Fibroblast of skin of left quadriceps (primary cell): ENCODE measurements at regions not wholly inside any gene's neighbourhood (a gene's known extent, or its start where the extent isn't known, plus 50 kb on each side); places are given as distances from the start of the nearest gene placed in this dataset.

Source experiments
- DNase-seq, 2 experiments: peaks; one replicate each; pipeline ENCODE4 v3.0.0-alpha.2; 2013; ENCODE audit warnings: low read depth in 2 of 2

GRCh38 chr4:100804576-100805360 lies 286.9 kb upstream of the EMCN start:
- no peak for DNase-seq

DNA sequence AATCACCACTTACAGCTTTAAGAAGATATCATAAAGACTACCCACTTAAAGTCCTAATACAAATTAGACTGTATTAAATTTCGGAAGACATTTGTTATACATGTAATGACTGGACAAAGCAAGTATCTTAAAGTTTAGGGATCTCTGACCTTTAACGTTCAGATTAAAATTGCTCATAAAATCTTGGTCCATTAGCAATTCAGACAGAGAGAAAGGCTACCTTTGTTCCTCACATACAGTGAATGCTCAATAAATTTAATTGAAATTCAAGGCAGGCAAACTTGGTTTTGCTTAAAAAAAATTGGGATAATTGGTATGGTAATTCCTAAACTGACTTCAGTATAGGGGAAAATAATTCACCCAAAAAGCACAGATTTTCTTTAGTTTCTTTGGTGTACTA lies 285.9 kb upstream of the EMCN start:
- no peak for DNase-seq

DNA sequence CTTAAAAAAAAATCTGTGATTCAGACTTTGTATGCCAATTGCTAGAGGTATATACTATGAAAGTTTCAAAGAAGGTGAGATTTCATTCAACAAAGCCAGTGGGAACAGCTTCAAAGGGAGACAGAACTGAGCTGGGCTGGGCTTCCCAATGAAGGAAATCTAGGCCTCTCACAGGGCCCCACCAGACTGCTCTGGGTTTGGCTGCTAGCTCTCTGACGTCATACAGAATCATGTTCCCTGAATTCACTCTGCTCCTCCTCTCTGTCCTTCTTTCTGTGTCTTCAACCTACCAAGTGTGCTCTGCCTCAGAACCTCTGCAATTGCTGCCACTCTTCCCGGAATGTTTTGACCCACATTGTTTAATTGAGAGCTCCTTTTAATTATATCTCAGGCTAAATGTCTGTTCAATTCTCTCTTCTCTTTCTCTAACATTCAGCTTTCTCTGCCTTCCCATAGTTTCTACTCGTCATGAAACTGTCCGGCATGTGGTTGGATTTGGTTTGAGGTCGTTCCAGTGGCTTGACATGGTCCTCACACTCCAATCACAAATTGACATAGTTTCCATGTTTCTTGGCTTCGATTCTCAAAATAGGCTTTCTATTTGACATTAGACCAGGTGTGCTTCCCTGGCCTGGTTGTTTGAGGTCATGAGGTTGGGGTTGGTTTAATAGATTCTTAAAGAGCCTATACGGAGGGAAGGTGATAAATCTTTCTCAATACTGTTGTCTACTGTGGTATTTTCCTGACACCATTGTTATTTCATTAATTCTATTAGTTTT lies 282.1 kb upstream of the EMCN start:
- no peak for DNase-seq

- no peak for DNase-seq
Observed at GRCh38 chr4:100797791-100798190, 280.0 kb upstream of the EMCN start.

GRCh38 chr4:100797356-100797755 lies 279.5 kb upstream of the EMCN start:
- DNase-seq, result no peak

- DNase-seq, result no peak
Observed at GRCh38 chr4:100796332-100796731, 278.5 kb upstream of the EMCN start.

- no peak for DNase-seq
Observed at GRCh38 chr4:100795581-100795980, 277.8 kb upstream of the EMCN start.

DNA sequence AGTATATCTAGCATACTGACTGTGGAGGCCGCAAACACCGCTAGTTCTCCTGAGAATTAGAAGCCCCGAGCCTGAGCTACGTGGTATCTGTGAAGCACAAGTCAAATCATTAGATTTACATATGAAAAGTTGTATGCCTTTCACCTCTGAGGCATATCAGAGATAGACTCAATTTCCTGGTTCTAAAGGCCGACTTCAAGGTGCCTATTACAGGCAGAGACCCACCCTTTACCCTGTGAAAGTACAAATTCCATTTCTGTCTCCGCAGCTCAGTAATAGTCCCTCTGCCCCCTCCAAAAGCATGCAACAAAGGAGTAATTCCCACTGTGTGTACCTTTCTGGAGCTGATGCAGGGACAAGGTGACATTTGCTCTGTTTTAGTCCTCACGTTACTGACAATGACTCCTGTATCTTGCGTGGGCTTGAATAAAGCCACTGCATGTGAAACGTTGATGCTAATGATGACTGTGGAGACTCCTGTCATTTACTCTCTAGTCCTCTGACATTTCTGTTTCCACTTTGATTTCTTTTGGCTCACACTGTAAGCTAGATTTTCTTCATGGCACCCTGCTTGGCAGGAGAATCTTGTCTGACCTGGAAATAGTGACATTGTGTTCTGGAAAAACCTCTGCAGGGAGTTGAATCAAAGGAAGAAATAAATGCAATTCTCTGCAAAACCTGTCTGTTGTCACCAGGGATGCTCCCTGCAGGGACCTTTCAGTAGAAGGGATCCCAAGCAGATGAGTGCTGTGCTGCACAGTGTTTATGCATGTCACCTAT lies 273.2 kb upstream of the EMCN start:
- DNase-seq, result no peak

- DNase-seq, result no peak
Observed at GRCh38 chr4:100789991-100790390, 272.2 kb upstream of the EMCN start.

- no peak for DNase-seq
Observed at GRCh38 chr4:100786481-100786880, 268.7 kb upstream of the EMCN start.

DNA sequence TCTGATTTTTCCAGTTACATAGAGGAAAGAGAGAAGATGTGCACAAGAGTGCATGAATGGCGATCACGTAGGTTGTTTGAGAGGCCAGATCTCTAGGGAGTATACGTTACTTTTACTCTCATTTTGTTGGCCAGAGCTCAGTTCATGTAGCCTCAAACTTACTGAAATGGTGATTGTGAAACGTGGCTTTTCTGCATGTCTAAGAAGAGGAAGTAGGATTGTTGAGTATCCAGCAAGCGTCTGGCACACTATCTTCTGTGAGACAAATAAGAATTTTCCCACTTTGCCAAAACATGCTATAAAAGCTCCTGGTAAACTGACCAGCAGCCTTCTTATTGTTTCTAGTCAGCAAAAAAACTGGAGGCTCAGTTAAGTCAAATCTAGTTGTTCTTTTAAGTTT lies 264.5 kb upstream of the EMCN start:
- no peak for DNase-seq

- no peak for DNase-seq
Observed at GRCh38 chr4:100781435-100781834, 263.6 kb upstream of the EMCN start.

- DNase-seq, result no peak
Observed at GRCh38 chr4:100780126-100780525, 262.3 kb upstream of the EMCN start.

DNA sequence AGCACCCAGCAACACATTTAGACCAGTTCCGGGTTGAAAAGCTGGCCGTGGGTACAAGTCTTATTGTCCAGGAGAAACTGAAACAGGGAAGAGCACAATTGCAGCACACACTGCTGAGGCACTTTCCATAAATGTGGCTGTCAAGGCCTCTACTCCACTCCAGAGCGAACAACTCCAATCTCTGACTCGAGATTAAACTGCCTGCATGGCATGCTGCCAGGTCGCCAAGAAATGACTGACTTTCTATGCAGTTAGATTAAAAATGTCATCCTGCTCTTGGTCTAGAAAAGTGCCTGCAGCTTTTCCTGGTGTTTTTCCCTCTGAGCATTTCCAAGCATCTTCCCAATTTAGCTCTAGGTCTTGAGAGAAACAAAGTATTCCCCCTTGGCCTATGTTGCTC lies 260.6 kb upstream of the EMCN start:
- DNase-seq, result no peak

GRCh38 chr4:100762738-100763137 lies 244.9 kb upstream of the EMCN start:
- no peak for DNase-seq

DNA sequence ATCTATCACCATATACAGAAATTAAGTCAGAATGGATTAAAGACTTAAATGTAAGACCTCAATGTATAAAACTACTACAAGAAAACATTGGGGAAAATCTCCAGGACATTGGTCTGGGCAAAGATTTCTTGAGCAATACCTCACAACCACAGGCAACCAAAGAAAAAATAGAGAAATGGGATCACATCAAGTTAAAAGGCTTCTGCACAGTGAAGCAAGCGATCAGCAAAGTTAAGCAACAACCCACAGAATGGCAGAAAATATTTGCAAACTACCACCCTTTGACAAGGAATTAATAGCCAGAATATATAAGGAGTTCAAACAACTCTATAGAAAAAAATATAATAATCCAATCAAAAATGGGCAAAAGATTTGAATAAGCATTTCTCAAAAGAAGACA lies 236.9 kb upstream of the EMCN start:
- DNase-seq, result no peak

DNA sequence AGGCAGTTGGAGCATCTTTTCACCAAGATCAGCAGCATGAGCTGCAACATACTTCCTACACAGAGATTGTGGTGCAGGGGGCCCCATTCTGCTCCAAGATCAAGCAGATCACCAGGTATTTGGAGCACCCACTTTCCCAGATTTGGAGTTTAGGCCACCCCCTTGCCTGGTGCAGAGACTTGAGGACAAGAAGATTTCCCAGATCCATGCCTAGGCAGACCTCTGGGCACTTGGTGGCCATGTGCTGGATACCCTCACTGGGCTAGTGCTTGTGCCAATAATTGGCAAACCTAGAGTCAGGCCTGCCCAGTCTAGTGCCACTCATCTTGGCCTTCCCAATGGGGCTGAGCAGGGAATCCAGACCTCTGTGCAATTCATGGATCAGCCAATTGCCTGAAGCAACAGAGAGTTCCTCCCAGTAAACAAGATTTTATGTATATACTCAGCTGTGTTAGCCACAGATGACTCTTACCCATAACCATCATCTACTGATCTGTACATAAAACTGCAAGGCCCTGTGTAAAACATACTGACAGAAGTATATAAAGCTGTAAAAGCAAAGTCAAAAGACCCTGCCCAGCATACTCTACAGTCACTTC lies 228.4 kb upstream of the EMCN start:
- no peak for DNase-seq

DNA sequence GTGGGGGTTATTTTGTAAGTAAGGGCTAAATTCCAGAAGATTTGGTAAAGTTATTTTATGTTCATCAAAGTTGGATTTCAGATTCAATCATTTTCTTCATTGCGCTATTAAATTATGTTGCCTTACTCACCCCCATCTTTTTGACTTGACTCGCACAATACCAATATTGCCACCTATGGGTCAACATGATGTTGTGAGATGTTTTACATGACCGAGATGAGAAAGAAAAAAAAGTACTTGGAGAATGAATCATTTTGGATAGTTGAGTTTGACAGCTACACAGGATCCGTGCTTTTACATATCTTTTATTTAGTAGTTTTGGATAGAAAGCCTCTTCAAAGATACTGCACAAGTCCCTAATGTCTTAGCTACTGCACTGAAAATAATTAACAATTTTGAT lies 224.2 kb upstream of the EMCN start:
- peak in 1 of 2 experiments; percentile 1 for DNase-seq

GRCh38 chr4:100739426-100739825 lies 221.6 kb upstream of the EMCN start:
- no peak for DNase-seq

- peak; percentile 51 to 52 for DNase-seq
Observed at GRCh38 chr4:100738196-100739165, 220.7 kb upstream of the EMCN start.
